ENCODE measurements at regions not wholly inside any gene's neighbourhood (a gene's known extent, or its start where the extent isn't known, plus 50 kb on each side); places are given as distances from the start of the nearest gene placed in this dataset.

DNA sequence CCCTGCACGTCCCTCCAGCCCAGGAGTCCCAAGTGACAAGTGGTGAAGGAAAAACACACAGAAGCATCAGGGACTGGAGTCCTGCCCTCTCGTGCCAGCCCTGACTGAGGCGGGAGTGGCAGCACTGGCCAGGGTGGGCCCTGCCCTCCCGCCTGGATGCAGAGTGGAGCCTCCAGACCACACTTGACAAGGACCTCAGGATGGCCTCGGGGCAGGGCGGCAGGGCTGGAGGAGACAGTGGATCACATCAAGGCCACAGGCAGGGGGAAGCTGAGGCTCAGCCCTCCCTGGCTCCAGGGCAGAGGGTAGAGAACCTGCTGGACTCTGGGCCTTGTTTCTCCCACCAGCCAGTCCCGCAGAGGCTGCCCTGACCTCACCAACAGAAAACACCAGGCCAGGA, 128.8 kb upstream of the CDH4 start:
- DNase-seq (ENCODE audit: low spot score): no peak

DNA sequence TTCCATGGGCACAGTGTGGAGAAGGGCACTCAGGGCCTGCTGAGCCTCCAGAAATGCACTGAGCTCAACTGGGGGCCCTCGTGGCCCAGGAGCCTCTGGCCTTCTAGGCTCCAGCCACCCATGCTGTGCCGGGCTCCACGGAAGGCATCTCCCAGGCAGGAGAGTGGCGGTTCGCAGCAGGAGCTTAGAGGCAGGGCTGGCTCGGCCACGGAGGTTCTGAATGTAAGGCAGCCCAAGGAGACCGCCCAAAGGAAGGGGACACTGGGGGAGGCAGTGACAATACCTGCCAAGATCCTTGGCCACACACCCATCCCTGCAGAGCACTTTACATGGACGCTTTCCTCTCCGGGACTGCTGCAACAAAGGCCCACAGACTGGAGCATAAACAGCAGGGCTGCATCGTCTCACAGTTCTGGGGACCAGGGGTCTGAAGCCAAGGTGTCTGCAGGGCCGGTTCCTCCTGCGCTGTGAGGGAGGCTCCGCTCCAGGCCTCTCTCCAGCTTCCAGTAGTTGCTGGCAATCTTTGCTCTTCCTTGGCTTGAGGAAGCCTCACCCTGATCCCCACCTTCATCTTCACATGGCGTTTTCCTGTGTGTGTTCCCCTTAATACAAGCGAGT, 128.2 kb upstream of the CDH4 start:
- no peak for DNase-seq (ENCODE audit: low spot score)

DNA sequence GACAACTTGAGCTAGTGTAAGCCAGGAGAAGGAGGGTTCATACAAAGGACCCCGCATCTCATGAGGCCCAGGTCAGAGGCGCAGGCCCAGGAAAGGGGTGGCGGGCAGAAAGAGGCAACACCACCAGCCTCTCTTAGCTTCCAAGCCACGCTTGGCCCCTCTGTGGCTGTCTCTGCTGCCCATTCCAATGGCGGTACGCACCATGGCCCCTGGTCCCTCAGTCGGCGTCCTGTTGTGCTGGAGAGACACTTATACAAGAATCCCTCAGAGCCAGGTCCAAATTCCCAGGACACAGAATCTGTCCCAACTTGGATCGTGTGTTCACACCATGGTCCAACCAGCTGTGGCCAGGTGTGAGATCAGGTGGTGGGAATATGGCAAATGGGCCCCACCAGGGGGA, 127.0 kb upstream of the CDH4 start:
- no peak for DNase-seq (ENCODE audit: low spot score)

DNA sequence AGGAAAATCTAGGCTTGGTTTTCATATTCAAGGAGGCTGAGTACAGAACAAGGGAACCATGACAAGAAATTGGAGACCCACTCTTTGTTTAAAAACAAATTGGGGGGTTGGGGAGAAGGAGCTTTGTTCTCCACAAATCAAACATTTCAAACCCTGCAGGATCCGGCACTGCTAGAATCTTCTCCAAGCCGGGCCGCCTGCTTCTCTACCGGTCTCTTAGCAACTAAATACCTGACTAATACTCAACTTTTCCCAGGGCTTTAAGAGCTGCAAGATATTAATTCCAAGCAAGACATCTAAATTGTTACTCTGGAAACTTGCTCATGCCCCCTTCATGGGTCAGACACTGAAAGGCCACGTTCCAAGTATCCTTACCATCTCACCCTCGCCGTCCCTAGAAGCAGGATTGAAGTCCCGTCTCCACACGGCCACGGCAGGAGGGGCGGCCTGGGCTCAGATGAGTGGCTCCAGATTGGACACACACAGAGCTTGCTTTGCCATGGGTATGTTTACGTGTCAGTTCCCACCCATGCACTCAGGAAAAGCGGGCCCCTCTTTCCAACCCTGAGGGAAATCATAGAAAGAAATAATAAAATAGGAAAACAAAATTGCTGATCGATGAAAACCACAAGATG, 126.4 kb upstream of the CDH4 start:
- DNase-seq (ENCODE audit: low spot score): no peak

DNA sequence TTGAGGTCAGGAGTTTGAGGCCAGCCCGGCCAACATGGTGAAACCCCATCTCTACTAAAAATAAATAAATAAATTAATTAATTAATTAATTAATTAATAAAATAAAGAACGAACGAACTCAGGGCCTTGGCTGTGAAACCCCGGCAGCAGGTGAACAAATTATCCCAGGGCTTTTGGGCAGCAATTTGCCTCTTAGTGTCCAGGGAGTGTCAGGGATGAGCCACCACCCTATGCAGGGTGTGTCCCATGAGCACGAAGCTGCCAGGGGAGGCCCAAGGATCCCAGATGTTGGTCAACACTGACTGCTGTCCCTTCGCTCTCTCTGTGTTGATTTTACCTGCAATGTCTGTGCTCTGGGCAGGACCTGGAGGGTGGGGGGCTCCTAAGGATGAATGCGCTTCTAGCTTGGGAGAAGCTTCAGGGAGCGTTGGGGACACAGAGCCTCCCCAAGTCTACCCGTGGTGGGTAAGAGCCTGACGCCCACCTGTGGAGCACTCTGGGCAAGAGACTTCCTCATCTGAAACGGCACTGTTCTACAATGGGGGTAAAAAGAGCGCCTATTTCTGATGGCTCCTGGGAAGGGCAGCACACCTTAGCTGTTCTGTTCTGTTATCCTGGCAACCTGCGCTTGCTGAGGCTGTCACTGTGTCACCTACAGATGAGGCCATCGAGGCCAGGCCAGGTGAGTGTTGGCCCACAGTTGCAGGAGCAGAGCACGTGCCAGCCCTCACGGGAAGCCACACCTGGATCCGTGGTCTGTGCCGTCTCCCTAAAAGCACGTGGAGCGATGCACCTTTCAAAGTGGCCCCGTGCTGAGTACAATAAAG, 125.5 kb upstream of the CDH4 start:
- DNase-seq (ENCODE audit: low spot score): no peak

DNA sequence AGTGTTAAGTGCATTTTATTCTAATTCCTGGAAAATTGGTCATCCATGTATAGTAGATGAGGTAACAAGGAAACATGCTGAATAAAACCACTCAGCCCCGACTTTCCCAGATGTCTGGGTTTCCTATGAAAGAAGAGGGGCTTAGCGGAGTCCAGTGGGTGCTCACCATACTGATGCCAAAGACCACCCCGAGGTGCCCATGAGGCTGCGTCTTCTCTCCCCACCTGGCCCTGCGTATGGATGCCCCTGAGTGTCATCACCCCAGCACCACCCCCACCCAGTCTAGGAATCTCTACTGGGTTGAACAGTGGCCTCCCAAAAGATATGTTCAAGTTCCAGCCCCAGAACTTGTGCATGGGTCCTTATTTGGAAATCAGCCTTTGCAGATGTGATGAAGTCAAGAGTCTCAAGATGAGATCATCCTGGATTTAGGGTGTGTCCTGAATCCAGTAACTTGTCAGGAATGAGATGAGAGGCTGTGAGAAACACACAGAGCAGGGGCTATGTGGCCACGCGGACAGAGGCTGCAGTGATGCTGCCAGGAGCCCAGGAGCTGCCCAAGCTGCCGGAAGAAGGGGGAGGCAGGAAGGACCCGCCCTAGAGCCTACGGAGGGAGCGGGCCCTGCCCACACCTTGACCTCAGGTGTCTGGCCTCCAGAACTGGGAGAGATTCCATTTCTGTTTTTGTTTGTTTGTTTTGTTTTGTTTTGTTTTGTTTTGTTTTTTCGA, 124.6 kb upstream of the CDH4 start:
- DNase-seq (ENCODE audit: low spot score): peak; percentile 54

DNA sequence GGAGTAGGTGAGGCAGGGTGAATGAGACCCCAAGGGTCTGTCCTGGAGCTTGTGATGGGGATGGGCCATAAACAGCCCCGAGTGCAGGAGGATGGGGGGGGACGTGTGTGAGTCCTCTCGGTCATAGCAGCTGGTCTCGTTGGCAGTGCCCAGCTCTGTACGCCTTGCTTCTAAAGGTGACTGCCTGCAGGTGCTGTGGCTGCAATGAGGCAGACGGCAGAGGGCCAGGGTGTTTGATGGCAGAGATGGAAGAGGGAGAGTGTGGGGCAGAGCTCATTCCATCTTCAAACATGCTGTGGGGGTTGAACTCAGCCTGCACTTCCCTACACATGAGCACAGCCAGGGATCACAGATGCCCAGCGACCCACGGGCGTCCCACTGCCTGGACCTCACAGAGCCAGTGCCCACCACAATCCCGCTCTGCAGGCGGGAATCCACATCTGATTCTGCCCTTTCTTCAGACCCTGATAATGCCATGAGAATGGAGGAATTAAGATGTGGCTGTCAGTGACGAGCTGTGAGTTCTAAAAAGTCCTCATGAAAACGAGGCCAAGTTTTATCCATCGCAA, 123.3 kb upstream of the CDH4 start:
- DNase-seq (ENCODE audit: low spot score): no peak

DNA sequence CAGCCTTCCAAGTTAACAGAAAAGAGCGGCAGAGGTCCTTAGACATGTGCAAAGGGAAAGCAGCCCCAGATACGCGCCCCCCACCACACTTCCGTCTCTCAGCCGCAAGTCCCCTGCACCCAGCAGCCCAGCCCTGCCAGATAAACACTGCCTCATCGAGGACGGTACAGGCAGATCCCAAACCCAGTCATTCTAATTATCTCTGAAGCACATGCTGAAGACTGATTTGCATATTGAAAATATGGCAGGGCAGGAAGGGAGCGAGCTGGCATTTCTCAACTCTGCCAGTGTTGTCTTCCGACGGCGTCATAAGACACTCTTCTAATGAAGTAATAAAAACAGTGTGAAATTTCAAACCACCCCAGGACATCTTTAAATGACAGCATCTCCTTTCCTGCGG, 122.8 kb upstream of the CDH4 start:
- no peak for DNase-seq (ENCODE audit: low spot score)

DNA sequence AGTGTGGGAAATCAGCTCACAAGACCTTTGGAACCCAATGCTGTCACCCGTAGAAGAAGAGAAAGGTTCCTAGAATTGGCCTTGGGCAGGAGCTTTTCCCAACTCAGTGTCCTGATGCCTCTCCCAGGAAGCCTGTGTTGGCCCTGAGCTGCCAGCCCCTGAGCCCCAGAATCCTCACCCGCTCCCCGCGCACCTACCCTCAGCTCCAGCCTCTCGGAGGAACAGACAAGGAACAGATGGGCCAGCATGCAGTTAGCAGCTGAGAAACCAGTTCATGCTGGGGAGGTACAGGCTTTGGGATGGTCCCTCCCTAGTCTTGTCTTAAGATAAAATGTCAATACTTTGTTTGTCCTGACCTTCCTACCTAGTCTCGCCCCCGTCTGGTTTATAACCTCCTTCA, 121.9 kb upstream of the CDH4 start:
- DNase-seq (ENCODE audit: low spot score): no peak

DNA sequence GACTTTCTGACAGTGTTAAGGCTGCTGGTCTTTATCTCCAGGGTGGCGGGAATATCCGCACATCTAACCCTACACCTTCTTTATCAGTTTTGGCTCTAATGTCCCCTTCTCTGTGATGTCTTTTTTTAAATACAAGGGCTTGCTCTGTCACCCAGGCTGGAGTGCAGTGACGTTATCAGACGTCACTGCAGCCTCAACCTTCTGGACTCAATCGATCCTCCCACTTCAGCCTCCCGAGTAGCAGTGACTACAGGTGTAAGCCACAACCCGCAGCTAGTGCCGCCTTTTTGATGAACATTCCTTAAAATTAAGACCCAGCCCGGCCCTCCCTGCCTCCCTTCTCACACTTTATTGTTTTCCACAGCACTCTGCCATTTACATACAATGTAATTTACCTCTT, 120.1 kb upstream of the CDH4 start:
- no peak for DNase-seq (ENCODE audit: low spot score)

DNA sequence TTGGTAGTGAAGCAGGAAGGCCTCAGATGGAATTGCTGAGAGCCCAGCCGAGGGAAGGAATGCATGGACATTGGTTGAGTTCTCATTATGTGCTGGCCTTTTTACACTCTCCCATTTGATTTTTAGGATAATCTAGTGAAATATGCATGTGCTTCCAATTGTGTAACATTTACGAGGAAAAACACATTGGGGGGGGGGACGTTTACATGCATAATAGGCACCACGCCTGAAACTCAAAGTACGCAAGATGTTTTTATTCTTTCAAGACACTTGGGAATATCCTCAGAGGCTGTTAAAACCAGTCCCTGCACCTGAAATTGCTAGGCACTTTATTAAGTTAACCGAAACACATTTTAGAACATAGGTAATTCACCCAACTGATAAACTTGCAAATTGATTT, 118.5 kb upstream of the CDH4 start:
- no peak for DNase-seq (ENCODE audit: low spot score)

DNA sequence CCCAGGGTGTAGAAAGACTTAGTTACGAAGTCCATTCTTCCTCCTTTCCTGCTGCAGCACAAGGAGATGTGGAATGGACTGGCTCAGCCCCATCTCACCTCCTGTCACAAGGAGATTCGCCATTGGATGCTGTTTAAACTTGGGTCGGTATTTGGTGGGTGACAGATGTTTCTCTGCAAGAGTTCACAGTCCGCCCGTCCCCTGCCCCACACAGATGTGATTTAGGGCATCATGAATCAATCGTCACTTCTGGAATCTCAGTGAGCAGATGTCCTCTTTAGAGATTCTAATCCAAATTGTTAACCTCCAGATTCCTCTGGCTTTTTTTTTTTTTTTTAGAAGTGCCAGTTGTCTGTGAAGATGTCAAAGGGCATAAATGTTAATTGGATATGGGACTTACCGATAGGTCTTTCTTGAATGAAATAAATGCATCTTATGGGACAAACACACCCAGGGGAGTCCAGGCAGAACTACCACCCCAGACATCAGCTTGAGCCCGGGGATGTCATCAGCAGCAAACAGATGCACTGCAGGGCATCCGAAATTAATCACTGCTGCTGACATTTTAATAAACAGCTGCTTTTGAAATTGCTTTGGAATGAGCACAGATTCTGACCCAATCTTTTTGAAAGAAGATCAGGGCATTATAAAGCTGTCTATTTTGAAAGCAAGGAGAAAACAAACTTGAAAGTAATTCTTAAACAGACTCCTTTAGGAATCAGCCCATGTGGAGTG, 117.6 kb upstream of the CDH4 start:
- DNase-seq (ENCODE audit: low spot score): no peak

DNA sequence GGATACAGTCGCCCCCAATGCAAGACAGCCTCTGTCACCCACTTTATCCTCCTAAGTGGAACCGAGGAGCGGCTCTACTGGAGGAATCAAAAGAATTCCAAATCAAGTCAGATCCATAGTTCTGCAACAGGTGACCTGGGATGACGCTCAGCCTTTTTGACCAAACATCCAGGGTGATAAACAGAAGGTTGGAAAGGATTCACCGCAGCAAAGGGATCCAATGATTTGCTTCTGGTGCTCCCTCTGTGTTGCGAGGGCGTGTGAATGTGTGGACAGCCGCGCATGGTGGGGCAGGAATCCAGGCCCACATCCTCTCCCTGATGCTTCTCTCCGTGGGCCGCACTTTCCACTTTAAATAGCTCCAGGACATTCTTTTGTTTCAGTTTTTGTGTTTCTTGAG, 116.8 kb upstream of the CDH4 start:
- no peak for DNase-seq (ENCODE audit: low spot score)

DNA sequence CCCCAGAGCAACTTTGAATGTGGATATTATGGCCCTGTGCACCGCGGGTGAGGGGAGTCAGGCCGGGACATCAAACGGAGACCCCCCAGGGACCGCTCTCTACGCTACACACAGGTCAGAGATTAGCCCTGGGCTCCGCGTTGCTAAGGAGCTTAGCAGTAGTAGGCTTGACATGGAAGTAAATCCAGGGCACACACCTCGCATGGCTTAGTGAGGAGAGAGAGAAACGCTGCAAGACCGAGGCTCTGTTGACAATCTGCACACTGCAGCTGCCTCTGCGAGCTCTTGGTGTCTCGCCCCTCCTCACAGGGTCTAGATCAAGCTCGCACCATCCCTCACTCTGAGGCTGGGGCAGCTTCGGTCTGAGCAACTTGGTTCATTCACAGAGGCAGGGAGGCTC, 116.1 kb upstream of the CDH4 start:
- no peak for DNase-seq (ENCODE audit: low spot score)

DNA sequence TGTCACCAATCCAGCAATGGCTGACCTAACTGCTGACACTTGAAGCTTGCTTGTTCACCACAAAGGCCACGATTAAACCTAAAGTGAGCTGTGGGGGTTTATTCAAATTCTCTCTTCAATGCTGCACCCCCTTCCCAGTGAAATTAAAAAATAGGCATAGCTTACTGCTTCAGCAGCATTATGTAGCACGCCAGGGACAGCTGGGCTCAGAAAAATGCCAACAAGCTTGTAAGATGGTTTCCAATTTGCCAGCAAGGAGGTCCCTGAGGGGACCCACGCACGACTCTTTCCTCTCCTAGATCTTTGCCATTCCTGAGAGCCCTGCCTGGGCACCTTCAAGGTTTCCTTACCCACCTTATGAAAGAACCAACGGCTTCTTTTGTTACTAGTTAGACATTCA, 113.5 kb upstream of the CDH4 start:
- no peak for DNase-seq (ENCODE audit: low spot score)

DNA sequence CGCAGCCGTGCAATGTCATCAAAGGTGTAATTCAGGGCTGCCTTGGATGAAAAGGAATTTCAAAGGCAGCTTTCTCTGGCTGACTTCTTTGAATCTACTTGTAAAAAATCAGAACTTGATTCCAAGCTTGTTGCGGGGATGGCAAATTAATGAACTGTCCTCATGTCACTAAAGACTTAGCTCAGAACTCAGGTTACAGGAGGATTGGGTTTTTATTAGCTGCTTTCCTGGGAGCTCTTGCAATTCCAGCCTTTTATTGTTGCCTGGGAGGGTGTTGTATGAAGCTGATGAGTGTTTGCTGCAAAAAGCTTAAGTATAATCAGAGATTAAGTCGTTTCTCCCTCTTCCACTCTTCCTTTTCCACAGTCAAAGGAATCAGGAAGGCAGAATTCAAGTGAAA, 113.0 kb upstream of the CDH4 start:
- DNase-seq (ENCODE audit: low spot score): no peak

DNA sequence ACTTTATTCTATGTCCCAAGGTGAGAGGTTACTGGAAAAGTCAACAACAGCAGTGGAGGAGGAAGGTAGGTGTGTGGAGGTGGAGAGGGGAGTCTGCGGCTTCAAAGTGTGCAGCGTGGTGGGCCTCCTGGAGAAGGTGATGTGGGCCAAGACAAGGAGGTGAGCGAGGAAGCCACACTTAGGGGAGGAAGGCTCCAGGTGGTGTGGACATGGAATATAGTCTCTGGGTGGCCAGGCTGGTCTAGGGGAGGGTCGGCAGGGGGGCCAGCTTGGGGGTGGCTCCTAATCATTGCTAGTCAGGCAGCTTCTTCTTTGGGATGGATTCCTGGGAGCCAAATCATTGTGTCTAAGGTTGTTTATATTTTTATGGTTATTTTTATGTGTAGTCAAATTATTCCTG, 111.5 kb upstream of the CDH4 start:
- no peak for DNase-seq (ENCODE audit: low spot score)

DNA sequence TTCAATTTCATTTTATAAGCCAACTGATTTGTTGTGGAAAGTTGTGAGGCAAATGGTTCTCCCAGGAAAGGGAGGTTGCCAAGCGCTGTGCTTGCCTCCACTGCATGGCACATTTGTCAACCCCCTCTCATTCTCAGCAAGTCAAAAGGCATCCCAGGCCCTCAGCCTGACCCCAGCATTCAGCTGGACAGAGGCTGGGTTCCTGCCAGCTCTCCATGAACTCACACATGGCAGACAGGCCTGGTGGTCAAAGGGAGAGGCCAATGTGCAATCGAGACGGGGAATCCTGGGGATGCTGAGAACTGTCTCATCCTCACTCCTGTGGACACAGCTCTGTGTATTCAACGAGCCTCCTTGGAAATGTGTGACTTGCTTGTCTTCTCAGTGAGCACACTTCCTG, 106.0 kb upstream of the CDH4 start:
- no peak for DNase-seq (ENCODE audit: low spot score)

DNA sequence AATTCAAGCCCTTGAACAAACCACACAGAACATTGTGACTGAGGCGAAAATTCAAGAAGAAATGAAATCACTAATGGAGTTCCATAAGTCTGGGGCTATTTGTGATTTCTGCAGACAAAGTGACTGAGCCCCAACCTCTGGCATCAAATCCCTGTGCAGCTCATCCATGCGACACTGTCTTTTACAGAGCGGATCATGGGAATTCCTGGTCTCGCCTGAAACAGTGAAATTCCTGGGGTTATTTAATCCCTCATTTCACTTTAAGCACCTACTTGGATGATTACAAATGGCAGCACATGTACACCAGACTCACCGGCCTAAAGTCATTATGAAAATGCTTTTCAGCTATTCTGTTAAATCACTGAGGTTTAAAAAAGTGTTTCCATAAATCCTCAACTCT, 102.4 kb upstream of the CDH4 start:
- DNase-seq (ENCODE audit: low spot score): no peak

DNA sequence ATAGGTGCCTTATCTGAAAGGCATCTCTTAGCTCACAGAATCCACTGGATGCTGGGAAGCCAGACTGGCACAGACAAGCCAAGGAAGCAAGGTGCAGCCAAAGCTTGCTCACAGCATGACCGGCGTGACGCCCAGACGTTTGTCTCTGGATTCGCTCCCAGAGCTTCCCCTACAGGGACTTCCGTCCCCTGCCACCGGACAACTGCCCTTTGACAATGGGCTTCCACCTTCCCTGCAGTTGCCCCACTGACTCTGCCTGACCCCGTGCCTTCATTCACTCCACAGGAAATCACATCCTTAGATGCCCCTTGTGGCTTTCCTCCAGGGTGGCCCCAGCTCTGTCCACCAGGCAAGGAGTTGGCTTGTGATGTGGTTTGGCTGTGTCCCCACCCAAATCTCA, 94.8 kb upstream of the CDH4 start:
- DNase-seq (ENCODE audit: low spot score): no peak

DNA sequence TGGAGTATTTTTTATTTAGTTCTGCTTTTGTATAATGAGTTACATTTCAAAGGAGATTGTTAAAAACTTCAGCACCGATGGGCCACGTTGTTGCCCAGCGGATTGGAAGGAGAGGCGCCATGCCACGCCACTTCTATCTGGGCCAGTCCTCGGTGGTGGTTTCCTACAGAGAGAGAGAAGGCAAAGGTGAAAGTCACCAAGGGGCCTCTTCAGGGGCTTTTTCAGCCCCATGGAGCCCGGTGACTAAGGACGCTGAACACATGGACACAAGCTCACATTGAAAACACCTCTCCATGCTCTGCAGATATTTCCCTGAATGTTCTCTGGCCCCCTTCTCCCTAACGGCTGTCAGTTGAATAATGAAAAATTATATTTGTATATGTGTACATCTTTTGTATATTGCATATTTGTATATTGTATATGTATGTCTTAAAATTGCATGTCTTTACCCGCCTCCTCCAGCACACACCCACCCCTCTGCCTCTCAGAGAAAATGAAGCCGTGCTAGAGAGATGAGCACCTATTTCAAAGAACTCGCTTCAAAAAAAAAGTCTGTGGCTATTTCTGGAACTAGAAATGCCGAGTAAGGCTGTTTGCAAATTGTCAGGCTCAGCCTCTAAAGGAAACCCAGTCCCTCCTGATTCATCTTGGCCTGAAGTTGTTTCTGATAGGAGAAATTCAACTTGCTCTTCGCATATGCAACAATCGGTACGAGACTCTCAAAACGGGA, 91.9 kb upstream of the CDH4 start:
- no peak for DNase-seq (ENCODE audit: low spot score)

Data from H4 (cell line).